ENCODE measurements at regions not wholly inside any gene's neighbourhood (a gene's known extent, or its start where the extent isn't known, plus 50 kb on each side); places are given as distances from the start of the nearest gene placed in this dataset.
"Not testable (repeated sequence)": the region's sequence is repeated elsewhere in the genome, so short reads cannot be mapped to it uniquely, and the experiment has no call there.

GRCh38 chr2:52445686-52446085, 1321.9 kb upstream of the CHAC2 start:
- no peak for DNase-seq

GRCh38 chr2:52431352-52431760, 1336.2 kb upstream of the CHAC2 start:
- DNase-seq: no peak

GRCh38 chr2:52429740-52430139, 1337.9 kb upstream of the CHAC2 start:
- DNase-seq: no peak

- no peak for DNase-seq
These were observed 1338.4 kb upstream of the CHAC2 start for GRCh38 chr2:52429171-52429570.

- no peak for DNase-seq
These were observed 1339.4 kb upstream of the CHAC2 start for GRCh38 chr2:52428224-52428623.

- no peak for DNase-seq
These were observed 1343.9 kb upstream of the CHAC2 start for GRCh38 chr2:52423655-52424054.

- no peak for DNase-seq
These were observed 1344.5 kb upstream of the CHAC2 start for GRCh38 chr2:52423111-52423510.

GRCh38 chr2:52416340-52416739, 1351.3 kb upstream of the CHAC2 start:
- no peak for DNase-seq

GRCh38 chr2:52414561-52415295, 1352.9 kb upstream of the CHAC2 start:
- DNase-seq: peak; percentile 46

GRCh38 chr2:52409308-52410118, 1358.1 kb upstream of the CHAC2 start:
- not testable (repeated sequence) for DNase-seq

GRCh38 chr2:52405980-52406379, 1361.6 kb upstream of the CHAC2 start:
- DNase-seq: peak; percentile 27

- DNase-seq: peak; percentile 21
These were observed 1362.7 kb upstream of the CHAC2 start for GRCh38 chr2:52404866-52405265.

- DNase-seq: no peak
These were observed 1363.6 kb upstream of the CHAC2 start for GRCh38 chr2:52404046-52404445.

GRCh38 chr2:52402128-52402527, 1365.5 kb upstream of the CHAC2 start:
- DNase-seq: no peak

GRCh38 chr2:52396836-52397235, 1364.9 kb upstream of the NRXN1 start:
- DNase-seq: no peak

GRCh38 chr2:52395912-52396311, 1364.0 kb upstream of the NRXN1 start:
- DNase-seq: peak; percentile 57

- peak; percentile 69 for DNase-seq
These were observed 1359.7 kb upstream of the NRXN1 start for GRCh38 chr2:52391621-52392020.

- DNase-seq: no peak
These were observed 1358.7 kb upstream of the NRXN1 start for GRCh38 chr2:52390651-52391050.

GRCh38 chr2:52387937-52388590, 1356.1 kb upstream of the NRXN1 start:
- no peak for DNase-seq

- no peak for DNase-seq
These were observed 1354.6 kb upstream of the NRXN1 start for GRCh38 chr2:52386433-52387030.

- no peak for DNase-seq
These were observed 1351.6 kb upstream of the NRXN1 start for GRCh38 chr2:52383541-52383940.

GRCh38 chr2:52369178-52369577, 1337.2 kb upstream of the NRXN1 start:
- no peak for DNase-seq

GRCh38 chr2:52368141-52368540, 1336.2 kb upstream of the NRXN1 start:
- DNase-seq: no peak
